ENCODE measurements at regions not wholly inside any gene's neighbourhood (a gene's known extent, or its start where the extent isn't known, plus 50 kb on each side); places are given as distances from the start of the nearest gene placed in this dataset.

DNA sequence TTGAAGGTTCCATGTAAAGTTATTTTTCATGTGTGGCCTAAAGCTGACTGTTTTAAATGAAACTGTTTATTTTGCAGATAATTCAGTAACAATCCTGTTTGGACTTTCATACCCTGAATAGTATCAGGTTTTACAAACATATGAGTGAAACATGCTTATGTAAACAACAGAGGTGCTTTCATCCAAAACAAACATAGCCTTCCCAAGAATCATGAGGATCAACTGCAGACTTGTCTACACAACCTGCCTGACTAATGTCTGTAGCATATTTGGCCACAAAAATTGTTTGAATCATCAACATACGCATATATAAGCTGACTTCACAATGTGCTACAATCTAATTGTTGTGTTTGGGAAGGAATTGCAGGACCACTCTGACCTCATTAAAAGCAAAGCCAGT, 190.4 kb downstream of the DIPK2A start:
- H3K9me3 ChIP-seq: no peaks in the 10 kb centered on the region
- H3K27me3 ChIP-seq: no peaks in the 10 kb centered on the region
- WGBS, 2 donors: 87 to 91% methylated on average over 1 of the region's 1 CpG
- H3K4me1 ChIP-seq: no peaks in the 10 kb centered on the region
- intact Hi-C loops (cut with DNase I; ENCODE audit: low total_unique reads): no loop called here
- TF ChIP-seq POLR2A (IDR thresholded peaks at IDR 0.05): no peak
- TF ChIP-seq, protein P1, sequence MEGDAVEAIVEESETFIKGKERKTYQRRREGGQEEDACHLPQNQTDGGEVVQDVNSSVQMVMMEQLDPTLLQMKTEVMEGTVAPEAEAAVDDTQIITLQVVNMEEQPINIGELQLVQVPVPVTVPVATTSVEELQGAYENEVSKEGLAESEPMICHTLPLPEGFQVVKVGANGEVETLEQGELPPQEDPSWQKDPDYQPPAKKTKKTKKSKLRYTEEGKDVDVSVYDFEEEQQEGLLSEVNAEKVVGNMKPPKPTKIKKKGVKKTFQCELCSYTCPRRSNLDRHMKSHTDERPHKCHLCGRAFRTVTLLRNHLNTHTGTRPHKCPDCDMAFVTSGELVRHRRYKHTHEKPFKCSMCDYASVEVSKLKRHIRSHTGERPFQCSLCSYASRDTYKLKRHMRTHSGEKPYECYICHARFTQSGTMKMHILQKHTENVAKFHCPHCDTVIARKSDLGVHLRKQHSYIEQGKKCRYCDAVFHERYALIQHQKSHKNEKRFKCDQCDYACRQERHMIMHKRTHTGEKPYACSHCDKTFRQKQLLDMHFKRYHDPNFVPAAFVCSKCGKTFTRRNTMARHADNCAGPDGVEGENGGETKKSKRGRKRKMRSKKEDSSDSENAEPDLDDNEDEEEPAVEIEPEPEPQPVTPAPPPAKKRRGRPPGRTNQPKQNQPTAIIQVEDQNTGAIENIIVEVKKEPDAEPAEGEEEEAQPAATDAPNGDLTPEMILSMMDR (IDR thresholded peaks at IDR 0.05): no peak
- no peaks in the 10 kb centered on the region for H3K36me3 ChIP-seq (ENCODE audit: low read depth, missing control alignments)
- no peak for DNase-seq
- H3K4me3 ChIP-seq: no peak overlapping the region
- H3K27ac ChIP-seq: no peak overlapping the region

DNA sequence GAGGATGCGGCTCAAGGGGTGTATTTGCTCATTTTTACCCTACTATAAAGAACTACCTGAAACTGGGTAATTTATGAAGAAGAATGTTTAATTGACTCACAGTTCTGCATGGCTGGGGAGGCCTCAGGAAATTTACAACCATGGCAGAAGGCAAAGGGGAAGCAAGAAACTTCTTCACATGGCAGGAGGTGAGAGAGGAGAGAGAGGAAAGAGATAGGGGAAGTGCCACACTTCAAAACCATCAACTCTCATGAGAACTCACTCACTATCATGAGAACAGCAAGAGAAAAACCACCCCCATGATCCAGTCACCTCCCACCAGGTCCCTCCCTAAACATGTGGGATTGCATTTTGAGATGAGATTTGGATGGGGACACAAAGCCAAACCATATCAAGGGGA, 192.7 kb downstream of the DIPK2A start:
- 96 to 100% methylated on average over 1 of the region's 1 CpG for WGBS, 2 donors
- intact Hi-C loops (cut with DNase I; ENCODE audit: low total_unique reads): no loop called here
- H3K9me3 ChIP-seq: no peaks in the 10 kb centered on the region
- no peak overlapping the region for H3K27ac ChIP-seq
- no peaks in the 10 kb centered on the region for H3K27me3 ChIP-seq
- TF ChIP-seq, protein P1 (IDR thresholded peaks at IDR 0.05): no peak
- no peak for TF ChIP-seq POLR2A (IDR thresholded peaks at IDR 0.05)
- no peak overlapping the region for H3K4me3 ChIP-seq
- H3K36me3 ChIP-seq (ENCODE audit: low read depth, missing control alignments): no peaks in the 10 kb centered on the region
- no peaks in the 10 kb centered on the region for H3K4me1 ChIP-seq
- no peak for DNase-seq

DNA sequence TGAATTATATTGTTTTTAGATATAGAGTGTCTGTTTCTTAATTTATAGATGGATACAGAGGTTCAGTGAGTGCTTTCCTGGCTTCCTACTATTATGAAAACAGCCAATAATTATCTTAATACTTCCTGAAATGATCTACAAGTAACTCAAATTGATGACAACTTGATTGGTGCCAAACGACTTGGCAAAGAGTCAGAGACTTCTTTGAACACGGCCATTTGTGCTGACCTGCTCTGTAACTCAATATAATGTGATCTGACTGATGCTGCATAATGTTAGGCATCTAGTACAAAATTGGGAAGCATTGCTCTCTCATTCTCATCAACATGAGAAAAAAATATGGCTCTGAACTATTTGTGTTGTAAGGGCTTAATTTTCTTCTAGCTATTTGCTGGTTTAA, 193.9 kb downstream of the DIPK2A start:
- 34 to 44% methylated on average over 2 of the region's 2 CpGs for WGBS, 2 donors
- DNase-seq: no peak
- Histone ChIP-seq H3K27me3 (no peaks in the 10 kb centered on the region), H3K4me1 (no peaks in the 10 kb centered on the region), H3K9me3 (no peaks in the 10 kb centered on the region), H3K4me3 (no peak overlapping the region), H3K36me3 (ENCODE audit: low read depth, missing control alignments) (no peaks in the 10 kb centered on the region), H3K27ac (no peak overlapping the region)
- TF ChIP-seq, protein P1 (IDR thresholded peaks at IDR 0.05): no peak
- TF ChIP-seq POLR2A (IDR thresholded peaks at IDR 0.05): no peak
- intact Hi-C loops (cut with DNase I; ENCODE audit: low total_unique reads): no loop called here

DNA sequence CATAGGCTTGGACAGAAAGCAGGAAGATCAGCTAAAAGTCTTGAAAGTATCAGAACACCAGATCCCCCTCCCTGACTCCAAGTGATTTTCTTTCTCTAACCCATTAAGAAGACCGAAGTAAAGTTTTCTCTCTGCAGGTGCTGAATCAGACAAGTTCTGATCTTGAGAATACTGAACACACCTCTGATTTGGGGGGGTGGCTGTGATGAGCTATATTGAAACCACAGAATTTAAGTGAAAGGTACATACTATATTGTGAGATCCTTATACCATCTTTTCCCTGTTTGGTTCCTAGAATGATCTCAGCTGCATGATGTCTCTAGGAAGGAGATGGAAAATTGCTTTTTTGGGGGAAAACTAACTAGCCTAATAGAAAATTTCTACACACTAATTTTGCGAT, 196.0 kb downstream of the DIPK2A start:
- H3K4me3 ChIP-seq: no peak overlapping the region
- no peaks in the 10 kb centered on the region for H3K36me3 ChIP-seq (ENCODE audit: low read depth, missing control alignments)
- no peak for DNase-seq
- H3K27me3 ChIP-seq: no peaks in the 10 kb centered on the region
- no peak overlapping the region for H3K27ac ChIP-seq
- 83 to 95% methylated on average over 2 of the region's 2 CpGs for WGBS, 2 donors
- intact Hi-C loops (cut with DNase I; ENCODE audit: low total_unique reads): no loop called here
- no peaks in the 10 kb centered on the region for H3K9me3 ChIP-seq
- no peaks in the 10 kb centered on the region for H3K4me1 ChIP-seq
- TF ChIP-seq POLR2A (IDR thresholded peaks at IDR 0.05): no peak
- TF ChIP-seq, protein P1 (IDR thresholded peaks at IDR 0.05): no peak

DNA sequence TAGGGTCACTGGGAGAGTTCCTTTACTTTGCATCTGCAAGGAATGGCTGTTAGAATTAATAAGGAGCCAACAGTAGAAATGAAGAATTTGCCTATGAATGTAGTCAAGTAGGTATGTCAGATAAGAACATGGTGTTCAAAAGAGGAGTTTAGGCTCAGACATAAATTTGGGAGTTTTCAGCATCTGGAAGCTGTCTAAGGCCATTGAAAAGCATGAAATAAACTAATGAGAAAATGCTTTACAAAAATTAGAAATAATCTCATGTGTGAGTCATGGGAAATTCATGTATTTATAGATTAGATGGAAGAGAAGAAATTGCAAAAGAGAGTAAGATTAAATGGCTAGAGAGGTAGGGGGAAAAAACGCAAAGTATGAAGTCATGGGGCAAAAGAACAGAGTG, 201.9 kb downstream of the DIPK2A start:
- H3K4me1 ChIP-seq: no peaks in the 10 kb centered on the region
- H3K9me3 ChIP-seq: no peaks in the 10 kb centered on the region
- no peak for DNase-seq
- WGBS, 2 donors: 75 to 84% methylated on average over 1 of the region's 1 CpG
- H3K27ac ChIP-seq: no peak overlapping the region
- no peaks in the 10 kb centered on the region for H3K36me3 ChIP-seq (ENCODE audit: low read depth, missing control alignments)
- TF ChIP-seq, protein P1 (IDR thresholded peaks at IDR 0.05): no peak
- TF ChIP-seq POLR2A (IDR thresholded peaks at IDR 0.05): no peak
- intact Hi-C loops (cut with DNase I; ENCODE audit: low total_unique reads): no loop called here
- no peaks in the 10 kb centered on the region for H3K27me3 ChIP-seq
- no peak overlapping the region for H3K4me3 ChIP-seq
